Choroid plexus epithelial cell (primary cell): ENCODE measurements at regions not wholly inside any gene's neighbourhood (a gene's known extent, or its start where the extent isn't known, plus 50 kb on each side); places are given as distances from the start of the nearest gene placed in this dataset.

Source experiments
- DNase-seq: peaks from one replicate; pipeline ENCODE4 v3.0.0-alpha.2; 2010; ENCODE audit warnings: low read depth
- H3K4me3 ChIP-seq: 2 replicates; pipeline ENCODE4 v1.5.1; 2011; ENCODE audit warnings: low read depth, mild to moderate bottlenecking, control low read depth, low read length, moderate library complexity
- TF ChIP-seq, protein P1 (sequence below): conservative IDR thresholded peaks from 2 replicates; pipeline ENCODE4 v1.5.1; 2011; ENCODE audit warnings: low read depth, mild to moderate bottlenecking, control low read depth, inconsistent platforms, low read length, moderate library complexity

DNA sequence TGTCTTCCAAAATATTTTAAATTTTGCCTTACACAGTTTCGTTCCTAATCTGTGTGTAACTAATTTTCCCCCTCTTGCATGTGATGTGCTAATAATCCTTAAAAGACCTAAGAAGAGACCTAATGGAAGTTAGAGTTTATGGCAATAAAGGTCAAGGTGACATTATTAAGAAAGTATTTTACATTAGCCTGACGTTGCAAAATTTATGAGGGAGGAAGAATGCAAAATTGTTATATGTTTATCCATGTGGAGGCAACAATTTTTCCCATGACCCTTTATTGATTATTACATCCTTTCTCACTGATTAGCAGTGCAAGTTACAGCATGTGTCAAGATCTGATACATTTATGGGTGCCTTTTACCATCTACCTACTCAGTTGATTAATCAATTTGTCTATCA lies 373.8 kb upstream of the ROBO1 start:
- H3K4me3 ChIP-seq, result no peak overlapping the region
- no peak for DNase-seq
- TF ChIP-seq, protein P1, sequence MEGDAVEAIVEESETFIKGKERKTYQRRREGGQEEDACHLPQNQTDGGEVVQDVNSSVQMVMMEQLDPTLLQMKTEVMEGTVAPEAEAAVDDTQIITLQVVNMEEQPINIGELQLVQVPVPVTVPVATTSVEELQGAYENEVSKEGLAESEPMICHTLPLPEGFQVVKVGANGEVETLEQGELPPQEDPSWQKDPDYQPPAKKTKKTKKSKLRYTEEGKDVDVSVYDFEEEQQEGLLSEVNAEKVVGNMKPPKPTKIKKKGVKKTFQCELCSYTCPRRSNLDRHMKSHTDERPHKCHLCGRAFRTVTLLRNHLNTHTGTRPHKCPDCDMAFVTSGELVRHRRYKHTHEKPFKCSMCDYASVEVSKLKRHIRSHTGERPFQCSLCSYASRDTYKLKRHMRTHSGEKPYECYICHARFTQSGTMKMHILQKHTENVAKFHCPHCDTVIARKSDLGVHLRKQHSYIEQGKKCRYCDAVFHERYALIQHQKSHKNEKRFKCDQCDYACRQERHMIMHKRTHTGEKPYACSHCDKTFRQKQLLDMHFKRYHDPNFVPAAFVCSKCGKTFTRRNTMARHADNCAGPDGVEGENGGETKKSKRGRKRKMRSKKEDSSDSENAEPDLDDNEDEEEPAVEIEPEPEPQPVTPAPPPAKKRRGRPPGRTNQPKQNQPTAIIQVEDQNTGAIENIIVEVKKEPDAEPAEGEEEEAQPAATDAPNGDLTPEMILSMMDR, result no peak

DNA sequence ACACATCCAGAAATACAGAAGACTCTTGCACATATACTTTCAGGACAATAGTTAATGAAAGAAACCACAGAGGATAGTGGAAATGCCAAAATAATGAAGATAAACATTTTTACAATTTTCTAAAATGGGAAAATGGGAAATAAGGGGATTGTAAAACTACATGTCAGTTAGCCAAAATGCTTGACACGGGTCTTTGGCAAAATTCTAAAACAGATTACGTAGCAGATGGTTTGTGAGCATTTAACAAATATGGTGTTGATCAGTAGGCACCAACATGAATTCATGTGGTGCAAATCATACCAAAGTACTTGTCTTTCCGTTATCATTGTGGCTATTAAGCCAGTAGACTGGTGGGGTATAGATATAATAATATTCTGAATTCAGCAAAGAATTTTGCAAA lies 348.5 kb upstream of the ROBO1 start:
- DNase-seq, result no peak
- H3K4me3 ChIP-seq, result no peak overlapping the region
- TF ChIP-seq, protein P1, result no peak

DNA sequence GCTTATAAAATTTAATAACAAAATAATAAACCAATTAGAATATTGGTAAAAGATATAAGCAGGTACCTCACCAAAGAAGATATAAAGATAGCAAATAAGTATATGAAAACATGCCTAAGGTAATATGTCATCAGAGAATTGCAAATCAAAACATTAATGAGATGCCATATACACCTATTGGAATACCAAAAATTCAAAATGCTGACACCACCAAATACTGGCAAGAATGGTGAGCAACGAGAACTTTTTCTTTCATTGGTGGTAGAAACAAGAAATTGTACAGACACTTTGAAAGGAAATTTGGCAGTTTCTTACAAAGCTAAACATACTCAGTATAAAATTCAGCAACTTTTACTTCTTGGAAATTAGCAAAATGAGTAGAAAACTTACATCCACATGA lies 346.9 kb upstream of the ROBO1 start:
- H3K4me3 ChIP-seq, result no peak overlapping the region
- DNase-seq, result no peak
- TF ChIP-seq, protein P1, result no peak

DNA sequence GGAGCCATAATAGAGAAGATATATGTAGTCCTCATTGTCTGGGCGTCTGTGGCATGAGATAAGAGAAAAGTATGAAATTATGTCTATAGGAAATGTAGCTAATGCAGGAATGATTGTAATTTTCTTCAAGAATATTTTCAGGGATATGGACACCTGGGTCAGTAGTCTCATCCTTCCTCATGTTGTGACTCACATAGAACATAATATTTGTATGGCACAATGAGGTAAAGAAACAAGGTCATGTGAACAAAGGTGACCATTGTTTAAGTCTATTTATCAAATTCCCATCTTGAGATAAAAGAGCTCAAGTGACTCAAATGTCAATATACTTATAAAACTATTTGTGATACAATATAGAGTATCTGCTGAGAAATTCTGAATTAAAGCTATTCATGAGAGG lies 345.5 kb upstream of the ROBO1 start:
- DNase-seq, result no peak
- TF ChIP-seq, protein P1, result no peak
- H3K4me3 ChIP-seq, result no peak overlapping the region

DNA sequence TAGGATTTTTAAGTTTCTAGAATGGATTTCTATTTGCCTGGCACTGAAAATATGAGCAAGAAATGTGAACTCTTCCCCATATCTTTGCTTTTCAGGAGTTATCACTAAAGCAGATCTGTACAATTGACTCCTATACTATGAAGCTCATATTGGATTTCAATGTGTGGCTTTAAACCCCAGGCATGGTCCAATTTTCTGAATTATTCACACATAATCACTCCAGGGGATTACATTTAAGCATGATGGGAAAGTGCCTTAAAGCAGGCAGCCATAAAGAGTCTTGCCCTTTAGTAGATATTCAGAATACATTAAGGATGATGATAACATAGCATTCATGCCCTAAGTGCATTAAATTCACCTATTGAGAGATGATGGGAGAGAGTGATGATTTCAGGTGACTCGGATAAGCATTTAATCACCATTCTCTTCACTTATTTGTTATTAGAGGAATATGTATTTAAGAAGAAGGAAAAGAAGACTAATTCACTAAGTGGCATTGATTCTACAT lies 331.8 kb upstream of the ROBO1 start:
- no peak overlapping the region for H3K4me3 ChIP-seq
- TF ChIP-seq, protein P1, result no peak
- DNase-seq, result no peak

DNA sequence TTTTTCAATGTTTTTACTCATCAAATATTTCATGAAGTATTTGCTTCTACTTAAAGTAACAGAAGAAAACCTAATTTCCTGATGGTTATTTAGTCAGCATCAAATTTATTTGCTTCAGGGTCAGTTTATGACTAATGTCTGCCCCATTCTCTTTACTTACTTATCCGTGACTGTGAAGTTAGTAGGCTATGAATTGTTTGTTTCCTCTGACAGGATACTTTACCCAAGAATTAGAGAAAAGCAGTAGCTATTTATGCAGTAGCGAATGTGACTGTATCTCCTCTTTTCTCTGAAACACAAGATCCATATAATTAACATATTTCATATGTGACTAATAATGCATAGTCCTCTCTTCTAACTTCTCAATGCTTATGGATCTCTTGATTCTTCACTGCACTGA lies 329.9 kb upstream of the ROBO1 start:
- TF ChIP-seq, protein P1, result no peak
- H3K4me3 ChIP-seq, result no peak overlapping the region
- no peak for DNase-seq

DNA sequence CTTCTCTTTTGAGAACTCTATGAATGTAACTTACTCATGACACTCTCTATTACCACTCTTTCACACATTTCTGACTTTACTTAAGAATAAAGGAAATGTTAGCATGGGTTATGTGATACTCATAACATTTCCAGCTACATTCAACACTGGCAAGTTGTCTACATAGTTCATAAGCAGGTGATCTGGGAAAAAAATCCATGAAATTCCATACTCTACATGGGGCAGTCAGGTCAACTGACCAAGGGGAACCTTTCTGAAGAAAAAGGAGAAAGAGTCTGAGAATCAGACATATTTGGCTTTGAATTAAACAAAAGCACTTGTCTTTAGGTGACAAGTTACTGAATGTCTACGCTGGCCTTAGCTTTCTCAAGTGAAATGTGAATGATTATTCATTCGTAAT lies 329.1 kb upstream of the ROBO1 start:
- H3K4me3 ChIP-seq, result no peak overlapping the region
- no peak for DNase-seq
- TF ChIP-seq, protein P1, result no peak
